HG02610 (cell line): ENCODE measurements at regions not wholly inside any gene's neighbourhood (a gene's known extent, or its start where the extent isn't known, plus 50 kb on each side); places are given as distances from the start of the nearest gene placed in this dataset.

Source experiments
- ATAC-seq: cut with Tn5 transposase; IDR thresholded peaks from one replicate; pipeline ENCODE4 v1.9.1; 2021; ENCODE audit warnings: mild to moderate bottlenecking, moderate library complexity; ENCODE audit not compliant: unreplicated experiment

- ATAC-seq, result no peak
Observed at GRCh38 chrX:51798701-51799100, 55.5 kb downstream of the GSPT2 start.

- peak; percentile 96 for ATAC-seq
Observed at GRCh38 chrX:51802917-51803688, 59.9 kb downstream of the GSPT2 start.

GRCh38 chrX:51803833-51804232, 60.6 kb downstream of the GSPT2 start:
- ATAC-seq, result no peak

GRCh38 chrX:51804741-51805140, 61.5 kb downstream of the GSPT2 start:
- no peak for ATAC-seq

- ATAC-seq, result no peak
Observed at GRCh38 chrX:51813886-51814460, 70.7 kb downstream of the GSPT2 start.

- no peak for ATAC-seq
Observed at GRCh38 chrX:51824061-51824460, 69.4 kb upstream of the MAGED1 start.

GRCh38 chrX:51825436-51825835, 68.0 kb upstream of the MAGED1 start:
- no peak for ATAC-seq

- no peak for ATAC-seq
Observed at GRCh38 chrX:51834076-51834475, 59.3 kb upstream of the MAGED1 start.

- no peak for ATAC-seq
Observed at GRCh38 chrX:51836823-51837222, 56.6 kb upstream of the MAGED1 start.

- ATAC-seq, result no peak
Observed at GRCh38 chrX:51837451-51837850, 56.0 kb upstream of the MAGED1 start.

GRCh38 chrX:51837921-51838320, 55.5 kb upstream of the MAGED1 start:
- ATAC-seq, result no peak
